Chondrocyte (in vitro differentiated cells): ENCODE measurements at regions not wholly inside any gene's neighbourhood (a gene's known extent, or its start where the extent isn't known, plus 50 kb on each side); places are given as distances from the start of the nearest gene placed in this dataset.

Experiments used
- DNase-seq: peaks from one replicate; pipeline ENCODE4 v3.0.0; 2021; ENCODE audit warnings: mixed read lengths, low spot score
- H3K27ac Mint-ChIP-seq: one replicate; pipeline ENCODE4 v1.8.0; 2021; ENCODE audit warnings: mild to moderate bottlenecking, moderate library complexity, mixed read lengths; ENCODE audit not compliant: unreplicated experiment
- H3K27me3 Mint-ChIP-seq: 2 replicates; pipeline ENCODE4 v1.8.0; 2021; ENCODE audit warnings: low read depth, mixed read lengths
- H3K36me3 Mint-ChIP-seq: 2 replicates; pipeline ENCODE4 v1.8.0; 2021; ENCODE audit warnings: low read depth, mixed read lengths
- H3K4me1 Mint-ChIP-seq: 2 replicates; pipeline ENCODE4 v1.8.0; 2021; ENCODE audit warnings: low read depth, mild to moderate bottlenecking, mixed read lengths
- H3K4me3 Mint-ChIP-seq: one replicate; pipeline ENCODE4 v1.8.0; 2021; ENCODE audit warnings: mild to moderate bottlenecking, moderate library complexity, mixed read lengths; ENCODE audit not compliant: unreplicated experiment
- H3K9me3 Mint-ChIP-seq: 2 replicates; pipeline ENCODE4 v1.8.0; 2021; ENCODE audit warnings: low read depth, mixed read lengths
- CTCF ChIP-seq: fragments of 200-600 bp; sonication (generic); IDR thresholded peaks from 2 replicates; pipeline ENCODE4 v1.5.0; 2021; ENCODE audit warnings: antibody characterized with exemption, mild to moderate bottlenecking, moderate library complexity

- no peak for DNase-seq
- Mint-ChIP-seq H3K4me3 (no peak overlapping the region), H3K27me3 (peaks cover 4% of the 10 kb centered on the region), H3K36me3 (no peaks in the 10 kb centered on the region), H3K27ac (no peak overlapping the region), H3K4me1 (no peaks in the 10 kb centered on the region), H3K9me3 (no peaks in the 10 kb centered on the region)
- no peak for TF ChIP-seq CTCF
These were observed 75.9 kb upstream of the SP8 start for GRCh38 chr7:20862554-20862953.

- DNase-seq = no peak
- H3K27me3 Mint-ChIP-seq = peaks cover 7% of the 10 kb centered on the region
- no peaks in the 10 kb centered on the region for H3K36me3 Mint-ChIP-seq
- no peaks in the 10 kb centered on the region for H3K9me3 Mint-ChIP-seq
- H3K4me3 Mint-ChIP-seq = no peak overlapping the region
- H3K4me1 Mint-ChIP-seq = no peaks in the 10 kb centered on the region
- TF ChIP-seq CTCF = no peak
- H3K27ac Mint-ChIP-seq = no peak overlapping the region
These were observed 77.5 kb upstream of the SP8 start for GRCh38 chr7:20864221-20864620.

DNA sequence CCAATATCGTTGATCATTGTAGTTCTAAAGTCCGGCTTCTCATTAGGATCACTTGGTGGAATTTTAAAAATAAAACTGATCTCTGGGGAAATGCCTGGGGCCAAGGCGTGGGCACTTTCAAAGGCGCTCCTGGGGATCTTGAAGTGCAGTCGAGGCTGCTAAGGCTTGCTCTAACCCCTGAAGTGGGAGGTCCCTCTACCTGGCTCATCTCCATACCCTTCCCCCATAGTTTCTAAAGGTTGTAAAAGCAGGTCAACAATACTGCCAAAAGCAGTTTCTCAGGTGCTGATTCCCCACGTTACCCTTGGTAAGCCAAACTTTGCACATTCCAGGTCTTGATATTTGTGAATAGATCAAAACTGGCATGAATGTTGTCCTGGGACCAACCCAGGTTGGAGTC is 79.0 kb upstream of the SP8 start:
- Mint-ChIP-seq H3K4me1 (no peaks in the 10 kb centered on the region), H3K4me3 (no peak overlapping the region), H3K9me3 (no peaks in the 10 kb centered on the region), H3K36me3 (no peaks in the 10 kb centered on the region), H3K27ac (no peak overlapping the region), H3K27me3 (peaks cover 7% of the 10 kb centered on the region)
- TF ChIP-seq CTCF = no peak
- no peak for DNase-seq

DNA sequence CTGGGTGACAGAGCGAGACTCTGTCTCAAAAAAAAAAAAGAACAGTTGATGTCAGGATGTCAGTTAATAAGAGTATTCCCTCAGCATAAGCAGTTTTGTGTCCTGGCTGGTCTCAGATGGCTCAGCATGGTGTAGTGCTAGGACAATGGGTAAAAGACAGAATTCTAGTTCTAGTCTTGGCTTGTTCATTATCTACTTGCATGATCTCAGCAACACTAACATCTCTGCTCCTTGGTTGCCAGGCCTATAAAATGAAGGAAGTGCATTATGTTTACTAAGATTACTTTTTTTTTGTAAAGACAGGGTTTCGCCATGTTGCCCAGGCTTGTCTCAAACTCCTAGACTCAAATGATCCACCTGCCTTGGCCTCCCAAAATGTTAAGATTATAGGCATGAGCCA is 84.3 kb upstream of the SP8 start:
- Mint-ChIP-seq H3K36me3 (no peaks in the 10 kb centered on the region), H3K4me3 (no peak overlapping the region), H3K4me1 (no peaks in the 10 kb centered on the region), H3K27me3 (peaks cover 3% of the 10 kb centered on the region), H3K9me3 (no peaks in the 10 kb centered on the region), H3K27ac (no peak overlapping the region)
- no peak for DNase-seq
- TF ChIP-seq CTCF = no peak

DNA sequence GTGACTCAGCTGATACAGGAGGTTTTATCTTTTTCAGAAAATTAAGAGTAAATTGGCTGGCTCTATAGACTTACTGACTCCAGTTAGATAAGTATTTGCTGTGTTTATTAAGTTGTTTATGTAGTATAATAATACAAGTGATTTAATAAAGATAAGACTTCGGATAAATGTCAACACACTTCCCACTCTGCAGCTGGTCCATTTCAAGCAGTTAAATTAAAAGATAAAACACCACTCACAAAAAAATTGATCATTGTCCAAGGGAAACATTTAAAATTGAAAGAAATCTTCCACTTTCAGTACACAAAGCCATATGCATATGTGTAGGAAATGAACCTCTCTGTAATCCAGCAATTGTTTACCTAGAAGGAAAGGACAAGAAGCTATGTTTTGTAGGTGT is 106.1 kb upstream of the SP8 start:
- no peak for TF ChIP-seq CTCF
- Mint-ChIP-seq H3K27me3 (no peaks in the 10 kb centered on the region), H3K4me1 (no peaks in the 10 kb centered on the region), H3K27ac (no peak overlapping the region), H3K4me3 (no peak overlapping the region), H3K36me3 (peaks cover under 1% of the 10 kb centered on the region), H3K9me3 (peaks cover 22% of the 10 kb centered on the region)
- no peak for DNase-seq
